ENCODE measurements at regions not wholly inside any gene's neighbourhood (a gene's known extent, or its start where the extent isn't known, plus 50 kb on each side); places are given as distances from the start of the nearest gene placed in this dataset.
"Not testable (repeated sequence)": the region's sequence is repeated elsewhere in the genome, so short reads cannot be mapped to it uniquely, and the experiment has no call there.

DNA sequence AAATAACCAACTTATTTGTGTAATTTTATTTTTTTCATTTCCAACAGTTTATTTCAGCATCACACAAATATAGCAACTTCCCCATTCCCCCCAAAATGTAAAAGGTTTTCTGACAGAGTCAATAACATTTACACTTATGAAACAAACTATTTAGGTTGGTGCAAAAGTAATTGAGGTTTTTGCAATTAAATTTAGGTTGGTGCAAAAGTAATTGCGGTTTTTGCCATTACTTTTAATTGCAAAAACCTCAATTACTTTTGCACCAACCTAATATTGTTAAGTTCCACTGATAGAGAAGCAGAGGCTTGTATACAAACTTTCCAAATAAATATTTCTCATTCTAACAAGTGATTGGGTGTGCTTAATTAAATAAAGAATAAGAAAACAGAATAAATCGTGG is 270.9 kb upstream of the DUSP10 start:
- DNase-seq (ENCODE audit: low read depth in 3 of 3, low spot score in 2 of 3): no peak

DNA sequence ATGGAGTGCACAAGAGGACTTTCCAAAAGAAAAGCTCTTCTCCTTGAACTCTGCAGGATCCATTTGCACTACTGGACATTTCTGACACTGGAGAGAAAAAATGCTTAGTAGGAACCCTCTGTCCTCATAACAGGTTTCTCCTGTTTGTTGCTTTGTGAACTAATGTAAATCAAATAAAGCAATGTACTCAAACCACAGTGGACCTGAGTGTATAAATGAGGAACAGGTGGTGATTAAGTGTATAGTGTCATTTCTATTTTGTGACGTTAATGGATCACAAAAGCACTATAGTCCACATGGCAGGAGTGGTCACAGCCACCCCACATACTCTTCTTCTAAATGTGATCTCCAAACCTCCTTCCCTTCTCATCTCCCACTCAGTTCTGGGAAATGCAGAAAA is 268.4 kb upstream of the DUSP10 start:
- no peak for DNase-seq (ENCODE audit: low read depth in 3 of 3, low spot score in 2 of 3)

DNA sequence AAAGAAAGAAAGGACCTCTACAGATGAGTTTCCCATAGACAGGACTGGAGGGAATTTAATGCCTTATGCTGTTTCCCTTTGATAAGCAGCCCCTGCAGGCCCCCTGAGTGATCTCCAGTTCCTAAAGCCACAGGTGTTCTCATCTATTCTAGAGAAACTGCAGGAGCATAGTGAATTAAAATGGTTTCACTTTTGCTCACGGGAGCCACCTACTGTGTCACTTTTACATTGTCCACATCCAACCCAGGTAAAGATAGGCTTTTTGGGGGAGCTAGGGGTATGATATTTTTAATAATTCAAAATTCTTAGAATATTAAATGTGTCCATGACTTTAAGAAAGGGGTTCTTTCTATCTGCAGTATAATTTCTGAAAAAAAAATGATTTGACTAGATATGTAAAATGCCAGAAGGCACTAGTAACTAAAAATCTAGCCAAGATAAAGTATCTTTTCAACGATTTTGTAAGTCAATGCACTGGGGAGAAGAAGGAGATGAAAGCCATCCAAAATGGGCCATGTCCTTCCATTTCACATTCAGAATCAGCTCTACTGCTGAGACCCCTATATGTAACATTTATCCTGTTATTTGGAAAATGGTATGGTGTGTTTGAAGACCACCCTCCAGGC is 267.3 kb upstream of the DUSP10 start:
- no peak for DNase-seq (ENCODE audit: low read depth in 3 of 3, low spot score in 2 of 3)

DNA sequence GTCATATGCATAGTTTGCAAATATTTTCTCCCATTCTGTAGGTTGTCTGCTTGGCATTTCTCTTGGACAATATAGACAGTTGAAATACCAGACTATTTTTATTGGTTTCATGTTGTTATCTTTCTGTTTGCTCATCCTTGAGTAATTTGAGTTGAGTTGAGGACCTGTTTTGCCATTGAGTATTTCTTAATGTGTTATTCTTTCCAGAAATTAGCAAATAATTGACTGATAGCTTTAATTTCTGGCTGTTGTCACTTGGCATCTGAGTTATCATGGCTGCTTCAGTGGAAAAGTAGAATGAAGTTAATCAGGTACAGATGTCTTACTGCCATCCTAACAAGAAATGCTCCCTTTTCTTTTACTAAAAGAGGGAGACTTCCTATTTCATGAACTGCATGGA is 264.8 kb upstream of the DUSP10 start:
- DNase-seq (ENCODE audit: low read depth in 3 of 3, low spot score in 2 of 3): no peak

DNA sequence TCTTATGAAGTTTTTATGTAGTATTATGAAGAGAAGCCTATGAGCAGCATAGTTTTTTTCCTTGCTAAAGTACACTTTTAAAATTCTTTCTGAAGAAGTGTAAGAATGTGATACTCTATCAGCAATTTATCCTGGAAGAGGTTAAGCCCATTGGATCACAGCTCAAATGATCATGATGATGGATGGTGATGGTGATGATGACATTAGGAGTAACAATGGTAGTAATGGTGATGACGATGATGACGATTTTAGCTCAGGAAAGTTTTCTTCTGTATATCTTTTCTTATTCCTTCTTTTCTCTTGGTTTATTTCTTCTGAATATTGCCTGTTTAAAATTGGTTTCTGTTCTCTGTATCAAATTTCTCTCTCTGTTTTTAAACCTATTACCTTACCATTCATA is 262.9 kb upstream of the DUSP10 start:
- no peak for DNase-seq (ENCODE audit: low read depth in 3 of 3, low spot score in 2 of 3)

DNA sequence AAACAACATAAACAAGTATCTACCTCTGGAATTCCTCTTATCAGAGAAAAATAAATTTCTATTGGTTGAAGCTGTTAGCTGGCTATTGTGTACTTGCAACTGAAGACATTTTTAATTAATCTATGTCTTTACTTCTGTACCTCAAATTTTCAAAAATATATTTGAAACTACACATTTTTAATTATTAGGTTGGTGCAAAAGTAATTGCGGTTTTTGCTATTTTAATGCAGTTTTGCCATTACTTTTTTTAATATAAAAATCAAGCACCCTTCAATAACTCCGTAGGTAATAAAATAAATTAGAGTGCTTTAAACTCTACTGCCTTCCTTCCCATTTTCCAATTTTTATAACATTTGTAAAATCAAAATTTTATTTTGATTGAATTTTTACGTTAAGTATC is 262.1 kb upstream of the DUSP10 start:
- DNase-seq (ENCODE audit: low read depth in 3 of 3, low spot score in 2 of 3): no peak

DNA sequence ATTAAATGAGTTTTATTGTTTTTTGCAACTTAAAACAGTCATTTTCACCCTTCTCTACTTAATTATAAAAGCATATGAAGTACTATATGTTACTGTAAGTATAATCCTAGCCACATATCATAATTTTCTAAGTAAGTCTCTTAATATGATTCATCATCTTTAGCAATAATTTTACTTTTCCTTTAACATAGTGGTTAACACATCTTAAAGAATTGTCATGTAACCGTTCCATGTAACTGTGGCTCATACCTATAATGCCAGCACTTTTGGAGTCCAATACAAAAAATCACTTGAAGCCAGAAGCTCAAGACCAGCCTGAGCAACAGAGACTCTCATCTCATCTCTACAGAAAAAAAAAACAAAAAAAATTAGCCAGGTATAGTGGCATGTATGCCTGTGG is 260.6 kb upstream of the DUSP10 start:
- no peak for DNase-seq (ENCODE audit: low read depth in 3 of 3, low spot score in 2 of 3)

DNA sequence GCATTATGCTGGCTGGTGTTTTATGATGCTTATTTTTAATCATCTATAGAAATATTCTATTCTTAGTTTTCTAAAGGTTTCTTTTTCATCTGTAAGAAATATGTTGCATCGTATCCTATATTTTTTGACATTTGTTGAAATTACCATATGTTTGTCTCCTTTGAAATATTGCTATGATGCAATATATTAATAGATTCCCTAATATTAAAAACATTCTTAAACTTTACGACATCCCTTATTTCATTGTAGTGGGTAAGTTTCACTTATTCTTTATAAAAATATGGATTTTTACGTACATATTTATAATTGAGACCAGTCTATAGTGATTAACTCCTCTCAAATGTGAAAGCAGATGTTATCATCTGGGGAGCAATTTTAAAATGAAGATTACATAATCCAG is 258.2 kb upstream of the DUSP10 start:
- no peak for DNase-seq (ENCODE audit: low read depth in 3 of 3, low spot score in 2 of 3)

DNA sequence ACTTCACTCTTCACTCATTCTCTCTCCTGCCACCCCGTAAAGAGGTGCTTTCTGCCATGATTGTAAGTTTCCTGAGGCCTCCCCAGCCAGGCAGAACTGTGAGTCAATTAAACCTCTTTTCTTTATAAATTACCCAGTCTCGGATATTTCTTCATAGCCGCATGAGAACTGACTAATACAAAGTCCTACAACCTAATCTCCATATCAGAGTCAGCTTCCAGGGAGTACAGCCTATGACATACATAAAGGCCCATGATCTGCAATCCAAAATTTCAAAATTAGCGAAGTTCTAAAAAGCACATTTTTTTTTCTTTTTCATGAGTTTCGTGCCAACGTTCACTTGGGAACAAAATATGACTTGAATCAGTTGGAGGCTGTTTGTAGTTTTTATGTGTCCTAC is 256.9 kb upstream of the DUSP10 start:
- no peak for DNase-seq (ENCODE audit: low read depth in 3 of 3, low spot score in 2 of 3)

DNA sequence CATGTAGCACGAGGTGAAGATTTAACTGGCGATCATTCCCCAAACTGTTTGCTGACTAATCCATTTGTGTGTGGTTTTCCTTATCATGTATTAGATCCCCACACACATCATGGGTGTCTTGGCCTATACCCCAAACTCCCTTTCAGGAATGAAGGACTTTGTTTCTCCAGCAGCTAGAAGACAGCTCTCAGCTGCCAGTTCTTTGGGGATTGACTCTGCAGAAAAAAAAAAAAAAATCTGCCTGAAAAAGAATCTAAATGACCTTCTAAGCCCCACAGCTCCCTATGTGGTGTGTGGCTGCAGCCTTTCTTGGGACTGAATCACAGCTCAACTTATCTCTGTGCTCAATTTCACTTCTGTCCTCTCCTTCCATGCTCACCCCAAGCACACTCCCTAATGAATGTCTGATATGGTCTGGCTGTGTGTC is 256.3 kb upstream of the DUSP10 start:
- DNase-seq (ENCODE audit: low read depth in 3 of 3, low spot score in 2 of 3): no peak

DNA sequence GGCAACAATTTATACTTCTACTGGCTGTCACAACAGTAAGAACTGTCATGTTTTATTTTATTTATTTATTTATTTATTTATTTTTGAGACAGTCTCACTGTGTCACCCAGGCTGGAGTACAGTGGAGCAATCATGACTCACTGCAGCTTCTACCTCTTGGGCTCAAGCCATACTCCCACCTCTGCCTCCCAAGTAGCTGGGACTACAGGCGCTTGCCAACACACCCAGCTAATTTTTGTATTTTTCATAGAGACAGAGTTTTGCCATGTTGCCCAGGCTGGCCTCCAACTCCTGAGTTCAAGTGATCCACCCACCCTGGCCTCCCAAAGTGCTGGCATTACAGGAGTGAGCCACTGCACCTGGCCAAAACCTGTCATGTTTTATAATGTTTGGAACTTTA is 255.1 kb upstream of the DUSP10 start:
- DNase-seq (ENCODE audit: low read depth in 3 of 3, low spot score in 2 of 3): not testable (repeated sequence)

DNA sequence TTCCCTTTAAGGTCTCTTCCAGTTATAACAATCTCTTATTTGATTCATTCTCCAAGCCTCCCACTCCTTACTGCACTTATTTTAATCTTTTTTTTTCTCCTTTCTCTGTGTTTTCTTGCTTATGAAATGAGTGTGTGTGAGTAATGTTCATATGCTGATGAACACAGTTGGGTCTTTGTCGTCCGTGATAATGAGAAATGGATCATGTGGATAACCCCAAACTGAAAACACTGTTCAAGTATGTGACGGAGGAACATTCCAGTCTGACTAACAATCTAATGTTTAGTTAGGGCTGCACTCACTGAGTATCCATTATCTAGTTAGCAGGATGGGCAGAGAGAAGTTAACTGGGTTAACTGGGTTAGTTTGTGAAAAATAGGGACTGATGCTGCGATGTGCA is 253.1 kb upstream of the DUSP10 start:
- no peak for DNase-seq (ENCODE audit: low read depth in 3 of 3, low spot score in 2 of 3)

DNA sequence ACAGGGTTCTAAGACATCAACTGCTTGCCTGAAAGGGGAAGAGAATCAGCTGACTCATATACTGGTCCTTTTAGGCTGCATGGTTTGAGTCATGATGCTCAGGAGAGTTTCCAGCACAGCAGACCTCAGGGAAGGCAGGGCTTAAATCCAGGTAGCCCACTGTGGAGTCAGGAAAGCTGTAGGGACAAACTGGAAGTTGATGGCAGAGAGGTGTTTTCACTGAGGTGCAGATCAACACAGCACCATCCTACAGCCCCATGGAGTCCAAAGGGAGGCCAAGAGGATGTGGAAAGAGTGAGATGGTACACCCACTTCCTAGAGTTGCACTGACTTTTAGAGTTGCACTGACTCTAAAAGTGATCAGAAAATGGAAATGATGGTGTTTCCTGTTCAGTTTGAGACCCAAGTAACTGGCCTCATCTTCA is 252.4 kb upstream of the DUSP10 start:
- no peak for DNase-seq (ENCODE audit: low read depth in 3 of 3, low spot score in 2 of 3)

DNA sequence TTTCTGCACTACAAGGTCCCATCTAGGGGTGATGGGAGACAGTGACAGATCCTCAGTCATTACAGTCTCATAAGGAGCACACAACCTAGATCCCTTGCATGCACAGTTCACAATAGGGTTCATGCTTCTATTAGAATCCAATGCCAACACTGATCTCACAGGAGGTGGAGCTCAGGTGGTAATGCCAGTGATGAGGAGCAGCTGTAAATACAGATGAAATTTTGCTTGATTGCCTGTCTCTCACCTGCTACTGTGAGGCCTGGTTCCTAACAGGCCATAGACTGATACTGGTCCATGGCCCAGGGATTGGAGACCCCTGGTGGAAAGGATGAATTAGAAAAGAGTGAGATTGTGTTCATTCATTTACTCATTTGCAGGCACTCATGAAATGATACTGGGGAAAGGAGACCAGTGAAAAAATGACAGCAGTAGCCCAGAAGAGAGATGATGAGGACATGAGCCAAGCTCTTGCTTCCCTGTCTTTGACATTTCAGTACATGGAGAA is 251.6 kb upstream of the DUSP10 start:
- no peak for DNase-seq (ENCODE audit: low read depth in 3 of 3, low spot score in 2 of 3)

DNA sequence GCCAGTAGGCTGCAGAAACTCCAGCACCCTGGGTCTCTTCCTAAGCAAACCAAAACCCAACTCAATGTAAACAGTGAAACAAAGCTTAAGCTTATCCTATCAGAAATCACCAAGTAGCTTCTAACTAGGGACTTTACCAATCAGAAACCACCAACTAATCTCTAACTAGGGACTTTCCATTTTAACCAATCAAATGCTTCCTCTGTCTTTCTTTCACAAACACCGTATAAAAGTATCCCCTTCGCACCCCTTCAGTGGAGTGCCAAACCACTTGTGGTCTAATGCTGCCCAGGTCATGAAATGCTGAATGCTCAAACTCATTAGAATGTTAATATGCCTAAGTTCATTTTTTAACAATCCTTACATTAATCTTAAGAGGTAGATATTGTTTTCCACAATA is 250.5 kb upstream of the DUSP10 start:
- no peak for DNase-seq (ENCODE audit: low read depth in 3 of 3, low spot score in 2 of 3)

DNA sequence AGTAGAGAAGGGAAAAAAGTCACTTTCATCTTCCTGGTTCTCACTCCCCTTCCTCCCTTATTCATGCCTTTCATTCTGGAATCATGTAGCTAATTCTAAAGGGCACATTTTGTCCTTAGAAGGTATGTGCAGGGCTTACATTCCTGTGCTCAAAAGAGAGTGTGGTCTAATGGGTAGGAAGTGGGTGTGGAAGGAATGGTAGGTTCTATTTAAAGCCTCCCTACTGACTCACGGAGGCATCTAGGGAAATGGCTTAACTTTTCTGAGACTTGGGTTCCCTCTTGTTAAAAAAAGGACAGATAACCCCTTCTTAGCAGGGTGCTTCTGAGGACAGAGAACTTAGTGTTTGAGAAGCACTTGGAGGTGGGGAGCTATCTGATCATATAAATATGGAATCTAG is 249.3 kb upstream of the DUSP10 start:
- no peak for DNase-seq (ENCODE audit: low read depth in 3 of 3, low spot score in 2 of 3)

DNA sequence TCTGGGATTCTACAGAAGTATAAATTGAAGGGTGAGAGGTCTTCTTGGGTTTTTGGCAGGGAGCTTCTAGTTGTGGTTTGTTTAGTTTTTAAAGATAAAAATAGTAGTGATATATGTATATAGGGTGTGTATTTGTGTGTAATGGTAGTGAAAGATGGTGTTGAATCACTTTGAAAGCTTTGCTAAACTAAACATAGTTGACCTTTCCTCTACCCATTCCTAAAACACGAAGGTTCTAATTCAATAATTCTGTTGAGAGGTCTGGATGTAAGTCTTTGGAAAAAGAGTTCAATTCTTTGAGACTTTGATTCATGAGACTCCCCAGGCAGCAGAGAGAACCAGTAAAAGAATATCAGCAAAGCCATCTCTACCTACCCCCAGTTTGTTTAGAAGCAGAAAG is 247.9 kb upstream of the DUSP10 start:
- DNase-seq (ENCODE audit: low read depth in 3 of 3, low spot score in 2 of 3): no peak

DNA sequence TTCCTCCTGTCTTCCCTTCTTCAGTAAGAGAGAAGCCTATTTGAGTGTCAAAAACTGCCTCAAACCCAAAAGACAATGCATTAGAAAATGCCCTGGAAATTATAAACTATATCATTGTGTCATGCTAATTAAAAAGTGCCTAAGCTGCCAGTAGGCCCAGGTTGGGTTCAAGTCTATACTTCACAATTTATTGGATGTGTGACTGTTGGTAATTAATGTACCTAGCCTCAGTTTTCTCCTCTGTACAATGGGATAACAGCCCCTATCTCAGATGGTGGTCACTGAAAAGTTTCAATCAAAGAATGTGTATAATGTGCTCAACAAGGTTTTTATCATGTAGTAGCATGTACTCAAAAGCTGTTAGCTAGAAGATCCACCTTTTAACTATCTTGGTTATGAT is 246.9 kb upstream of the DUSP10 start:
- DNase-seq (ENCODE audit: low read depth in 3 of 3, low spot score in 2 of 3): no peak

DNA sequence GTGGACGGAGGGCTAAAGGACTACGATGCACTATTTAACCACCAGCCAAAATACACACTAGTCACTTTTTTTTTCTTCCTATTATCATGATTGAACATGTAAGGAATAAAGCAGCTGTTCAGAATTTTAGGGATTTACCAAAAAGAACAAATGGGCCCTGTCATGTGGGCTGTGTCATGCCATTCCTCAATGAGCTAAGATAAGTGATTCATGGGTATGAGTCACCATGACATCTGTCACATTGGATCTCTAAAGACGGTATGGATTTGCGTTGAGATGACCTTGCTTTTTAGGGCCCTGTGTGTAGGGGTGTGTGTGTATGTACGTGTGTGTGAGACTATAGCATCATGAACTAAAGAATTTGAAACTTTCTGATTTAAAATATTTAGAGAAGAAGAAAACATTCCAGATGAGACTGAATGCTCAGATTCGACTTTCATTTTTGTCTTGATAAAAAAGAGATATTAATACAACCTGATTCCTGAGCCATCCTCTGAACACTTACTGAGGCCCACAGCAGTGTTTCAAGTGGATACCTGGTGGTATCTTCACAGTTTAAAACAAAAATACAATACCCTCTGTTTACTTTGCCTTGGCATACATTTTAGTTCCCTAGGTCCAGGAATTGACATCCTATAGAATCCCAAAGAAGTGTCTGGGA is 246.1 kb upstream of the DUSP10 start:
- DNase-seq (ENCODE audit: low read depth in 3 of 3, low spot score in 2 of 3): no peak

DNA sequence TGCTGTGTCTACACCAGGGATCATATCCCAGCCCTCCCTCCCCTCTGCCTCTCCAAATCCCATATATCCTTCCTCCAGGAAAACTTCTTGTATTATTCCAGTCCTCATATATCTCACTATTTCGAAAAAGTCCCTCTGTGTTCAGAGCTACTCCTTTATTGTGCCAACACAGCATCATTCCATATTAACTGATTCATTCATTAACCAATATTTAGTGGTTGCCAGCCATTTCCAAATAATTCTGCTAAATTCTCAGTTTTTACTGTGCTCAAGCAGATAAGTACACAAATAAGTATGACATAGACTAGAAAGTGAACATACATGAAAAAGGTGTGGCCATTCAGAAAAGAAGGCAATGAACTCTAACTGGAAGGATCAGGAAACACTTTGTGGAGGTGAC is 241.6 kb upstream of the DUSP10 start:
- no peak for DNase-seq (ENCODE audit: low read depth in 3 of 3, low spot score in 2 of 3)

DNA sequence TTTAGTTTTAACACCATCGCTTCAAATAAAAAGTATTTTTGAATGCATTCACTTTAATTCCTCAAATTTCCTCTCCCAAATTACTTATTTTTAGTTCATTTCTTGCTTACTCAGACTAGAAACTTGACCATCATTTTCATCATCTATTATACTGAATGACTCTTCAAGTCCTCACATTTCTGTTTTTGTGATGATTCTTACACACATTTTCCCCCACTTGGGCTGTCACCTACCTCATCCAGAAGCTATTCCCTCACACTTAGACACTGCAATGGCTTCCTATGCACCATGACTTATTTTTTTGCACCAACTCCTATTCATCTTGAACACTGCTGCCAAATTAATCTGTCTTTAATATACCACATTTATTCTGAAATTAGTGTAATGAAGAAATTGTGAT is 239.6 kb upstream of the DUSP10 start:
- no peak for DNase-seq (ENCODE audit: low read depth in 3 of 3, low spot score in 2 of 3)

DNA sequence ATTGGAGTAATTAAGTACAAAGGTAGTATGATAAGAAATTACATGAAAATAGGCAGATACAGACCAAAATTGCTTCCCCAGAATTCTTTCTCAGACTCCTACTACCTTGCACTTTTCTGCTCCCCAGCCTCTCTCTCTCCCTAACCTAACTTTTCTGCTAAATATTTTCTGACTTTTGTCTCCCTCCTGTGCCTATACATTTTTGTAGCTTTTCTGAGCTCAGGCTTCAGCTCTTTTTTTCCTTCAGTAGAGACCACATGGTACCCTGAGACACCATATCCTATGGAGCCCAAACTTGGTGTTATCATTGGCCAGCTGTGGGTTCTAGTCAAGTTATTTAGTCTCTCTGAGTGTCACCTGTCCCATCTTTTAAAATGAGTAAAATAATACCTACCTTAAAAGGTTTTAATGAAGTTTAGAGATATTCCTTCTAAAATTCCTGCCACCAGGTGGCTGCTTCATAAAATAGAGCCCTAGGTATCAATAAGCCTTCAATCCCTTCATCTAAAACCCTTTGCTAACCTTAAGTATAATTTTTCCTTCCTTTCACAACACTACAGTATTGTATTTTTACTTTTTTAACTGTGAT is 237.6 kb upstream of the DUSP10 start:
- no peak for DNase-seq (ENCODE audit: low read depth in 3 of 3, low spot score in 2 of 3)

All from right renal cortex interstitium (tissue), 3 donors.